H1 (cell line): ENCODE measurements at regions not wholly inside any gene's neighbourhood (a gene's known extent, or its start where the extent isn't known, plus 50 kb on each side); places are given as distances from the start of the nearest gene placed in this dataset.

Source experiments
- EGR1 ChIP-seq: IDR thresholded peaks from 2 replicates; pipeline ENCODE4 v1.6.1; 2011; ENCODE audit warnings: low read depth, low read length, borderline replicate concordance
- POU5F1 ChIP-seq: IDR thresholded peaks from 2 replicates; pipeline ENCODE4 v1.6.1; 2011; ENCODE audit warnings: low read depth, mild to moderate bottlenecking, low read length, moderate library complexity
- RXRA ChIP-seq: IDR thresholded peaks from 2 replicates; pipeline ENCODE4 v1.6.1; 2011; ENCODE audit warnings: low read depth, mild to moderate bottlenecking, low read length, moderate library complexity; ENCODE audit not compliant: insufficient read depth
- SAP30 ChIP-seq: fragments of 300-600 bp; sonication (generic); IDR thresholded peaks from 2 replicates; pipeline ENCODE4 v1.7.1; 2012; ENCODE audit warnings: low read length, moderate library complexity, mild to moderate bottlenecking, inconsistent platforms; ENCODE audit not compliant: insufficient read depth, insufficient replicate concordance
- ZNF274 ChIP-seq: IDR thresholded peaks from 2 replicates; pipeline ENCODE4 v1.7.0; 2012; ENCODE audit warnings: low read length, borderline replicate concordance; ENCODE audit errors: extremely low read depth

DNA sequence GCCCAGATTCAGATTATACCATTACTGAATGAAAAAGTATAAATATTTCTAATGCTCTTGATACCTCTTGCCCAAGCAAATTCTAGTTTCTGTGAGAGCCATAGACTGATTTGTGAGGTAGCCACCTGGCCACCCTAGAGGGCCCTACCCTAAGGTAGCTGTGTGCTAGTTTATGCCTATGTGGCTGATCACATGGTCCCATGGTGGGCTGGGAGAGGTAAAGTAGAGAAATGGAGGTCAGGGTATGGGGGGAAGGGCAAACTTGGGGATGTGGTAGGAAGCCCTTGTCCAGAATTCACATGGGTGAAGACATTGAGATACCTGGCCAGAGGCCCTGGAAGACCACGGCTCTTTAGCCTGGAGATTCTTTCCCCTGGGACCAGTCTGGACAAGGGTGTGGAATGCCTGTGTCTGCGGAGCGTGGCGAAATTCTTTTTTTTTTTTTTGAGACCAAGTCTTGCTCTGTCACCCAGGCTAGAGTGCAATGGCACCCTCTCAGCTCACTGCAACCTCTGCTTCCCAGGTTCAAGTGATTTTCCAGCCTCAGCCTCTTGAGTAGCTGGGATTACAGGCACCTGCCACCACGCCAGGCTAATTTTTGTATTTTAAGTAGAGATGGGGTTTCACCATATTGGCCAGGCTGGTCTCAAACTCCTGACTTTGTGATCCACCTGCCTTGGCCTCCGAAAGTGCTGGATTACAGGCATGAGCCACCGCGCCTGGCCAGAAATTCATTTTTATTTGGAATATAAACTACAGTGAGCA is 639.4 kb downstream of the ACTR3B start (continued):
- TF ChIP-seq ZNF274 (no peak), RXRA (no peak), EGR1 (no peak), SAP30 (no peak), POU5F1 (no peak)
